NCI-H82 treated with DMSO at 0.1 percent for 48 hours (cell line): ENCODE measurements at regions not wholly inside any gene's neighbourhood (a gene's known extent, or its start where the extent isn't known, plus 50 kb on each side); places are given as distances from the start of the nearest gene placed in this dataset.
A peak's percentile ranks its signal among the peaks of the same experiment; 100 is the strongest.
"Not testable (repeated sequence)": the region's sequence is repeated elsewhere in the genome, so short reads cannot be mapped to it uniquely, and the experiment has no call there.

ENCODE experiments used
- DNase-seq: peaks from one replicate; lab custom pipeline; 2025; ENCODE audit not compliant: unreplicated experiment; lab: John Stamatoyannopoulos, UW

DNA sequence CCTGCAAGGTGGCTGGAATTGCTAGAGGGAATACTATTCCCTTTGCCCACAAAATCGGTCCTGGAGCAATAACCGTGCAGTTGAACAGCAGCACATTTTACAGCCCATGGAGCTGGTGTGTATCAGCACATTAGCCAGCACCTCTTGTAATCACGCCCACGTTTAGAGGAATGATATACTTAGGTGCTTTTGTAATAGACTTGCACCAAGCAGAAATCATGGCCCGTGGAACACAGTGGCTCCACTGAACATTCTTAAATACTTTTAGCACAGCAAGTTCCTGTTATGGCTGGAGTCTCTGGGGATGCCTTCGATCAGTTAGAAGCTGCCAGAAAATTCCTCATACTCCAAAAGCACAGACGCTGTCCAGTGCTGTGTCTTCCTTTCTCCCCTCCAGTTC lies 218.1 kb upstream of the FAM78B start:
- DNase-seq: no peak

DNA sequence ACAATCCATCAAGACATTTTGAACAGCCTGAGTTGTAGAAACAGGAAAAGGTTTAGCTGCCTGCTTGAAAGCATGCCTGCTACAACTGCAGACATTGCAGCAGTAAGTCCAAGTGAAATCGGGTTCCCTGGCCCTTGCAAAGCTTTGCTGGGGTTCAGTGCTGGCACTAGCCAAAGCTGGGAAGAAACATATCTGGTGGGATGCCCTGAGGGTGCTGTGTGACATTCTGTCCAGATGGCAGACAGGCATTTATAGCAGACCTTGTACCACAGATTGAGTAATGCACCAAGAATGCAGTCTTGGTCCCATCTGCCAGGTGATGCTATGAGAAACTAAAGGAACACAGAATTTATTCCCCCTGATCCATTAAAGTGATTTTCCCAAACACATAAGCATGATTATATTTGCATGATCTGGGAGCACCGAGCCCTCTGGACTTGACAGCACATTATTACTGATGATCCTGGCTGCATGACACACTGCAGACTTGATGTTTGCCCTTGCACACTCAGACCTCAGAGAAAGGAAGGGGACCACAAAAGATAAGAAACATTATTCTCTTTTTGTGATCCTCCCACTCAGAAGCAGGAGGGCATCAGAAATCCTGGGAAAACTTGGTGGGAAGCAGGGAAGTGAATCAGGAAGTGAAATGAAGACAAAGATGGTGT lies 223.7 kb upstream of the FAM78B start:
- DNase-seq: peak; percentile 33

DNA sequence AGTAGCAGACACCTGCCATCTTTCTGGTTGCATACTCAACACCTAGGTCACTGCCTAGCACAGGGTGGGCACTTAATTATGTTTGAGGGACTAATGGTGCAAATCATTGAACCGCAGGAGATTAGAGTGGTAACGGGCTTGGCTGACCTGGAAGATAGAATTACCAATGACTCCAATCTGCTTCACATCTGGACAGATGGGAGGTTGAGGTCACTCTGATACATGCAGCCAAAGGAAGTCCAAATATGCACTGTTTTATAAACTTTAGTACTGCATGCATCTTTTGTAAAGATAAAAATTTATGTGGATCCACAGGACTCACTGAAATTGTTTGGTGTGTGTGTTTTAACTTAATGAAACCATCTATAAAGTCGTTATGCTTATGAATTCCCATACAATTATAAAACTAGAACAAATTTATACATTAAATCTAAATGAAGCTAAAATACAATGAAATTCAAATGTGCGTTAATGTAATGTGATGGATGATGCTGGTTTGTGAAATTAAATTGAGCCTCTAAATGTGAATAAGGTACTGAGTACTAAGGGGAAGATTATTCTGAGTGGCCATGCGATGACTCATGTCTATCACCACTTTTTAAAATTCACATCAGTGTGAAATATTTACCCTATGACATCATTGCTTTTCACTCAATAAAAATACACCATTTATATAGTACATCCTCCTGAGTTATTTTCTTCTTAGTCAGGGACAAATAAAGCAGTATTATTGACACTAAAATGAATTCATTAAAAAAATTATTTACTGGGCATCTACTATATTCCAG lies 224.7 kb upstream of the FAM78B start:
- DNase-seq: peak; percentile 53

DNA sequence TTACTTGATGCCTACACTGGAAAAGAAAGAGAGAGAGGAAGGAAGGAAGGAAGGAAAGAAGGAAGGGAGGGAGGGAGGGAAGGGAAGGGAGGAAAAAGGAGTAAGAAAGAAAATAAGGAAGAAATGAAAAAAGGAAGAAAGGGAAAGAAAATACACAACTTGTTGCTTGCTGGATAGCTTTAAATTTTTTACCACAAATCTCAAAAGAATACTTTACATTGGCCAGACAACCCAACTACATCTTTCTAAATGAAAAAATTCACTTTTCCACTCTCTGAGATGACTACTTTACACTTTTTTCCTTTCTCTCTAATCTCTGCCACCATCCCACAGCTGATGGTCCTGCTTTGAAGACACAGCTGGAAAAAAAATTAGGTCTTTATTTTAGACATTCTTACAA lies 228.9 kb upstream of the FAM78B start:
- DNase-seq: no peak

DNA sequence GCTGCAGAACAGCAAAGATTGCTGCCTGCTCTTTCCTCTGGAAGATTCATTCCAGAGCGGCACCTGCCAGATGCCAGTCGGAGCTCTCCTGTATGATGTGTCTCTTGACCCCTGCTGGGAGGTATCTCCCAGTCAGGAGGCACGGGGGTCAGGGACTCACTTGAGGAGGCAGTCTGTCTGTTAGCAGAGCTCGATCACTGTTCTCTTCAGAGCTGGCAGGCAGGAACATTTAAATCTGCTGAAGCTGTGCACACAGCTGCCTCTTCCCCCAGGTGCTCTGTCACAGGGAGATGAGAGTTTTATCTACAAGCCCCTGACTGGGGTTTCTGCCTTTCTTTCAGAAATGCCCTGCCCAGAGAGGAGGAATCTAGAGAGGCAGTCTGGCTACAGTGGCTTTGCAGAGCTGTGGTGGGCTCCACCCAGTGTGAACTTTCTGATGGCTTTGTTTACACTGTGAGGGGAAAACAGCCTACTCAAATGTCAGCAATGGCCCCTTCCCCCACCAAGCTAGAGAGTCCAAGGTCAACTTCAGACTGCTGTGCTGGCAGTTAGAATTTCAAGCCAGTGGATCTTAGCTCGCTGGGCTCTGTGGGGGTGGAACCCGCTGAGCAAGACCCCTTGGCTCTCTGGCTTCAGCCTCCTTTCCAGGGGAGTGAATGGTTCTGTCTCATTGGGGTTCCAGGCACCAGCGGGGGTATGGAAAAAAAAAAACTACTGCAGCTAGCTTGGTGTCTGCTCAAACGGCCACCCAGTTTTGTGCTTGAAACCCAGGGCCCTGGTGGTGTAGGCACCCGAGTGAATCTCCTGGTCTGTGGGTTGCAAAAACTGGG lies 242.7 kb upstream of the FAM78B start:
- DNase-seq: not testable (repeated sequence)

DNA sequence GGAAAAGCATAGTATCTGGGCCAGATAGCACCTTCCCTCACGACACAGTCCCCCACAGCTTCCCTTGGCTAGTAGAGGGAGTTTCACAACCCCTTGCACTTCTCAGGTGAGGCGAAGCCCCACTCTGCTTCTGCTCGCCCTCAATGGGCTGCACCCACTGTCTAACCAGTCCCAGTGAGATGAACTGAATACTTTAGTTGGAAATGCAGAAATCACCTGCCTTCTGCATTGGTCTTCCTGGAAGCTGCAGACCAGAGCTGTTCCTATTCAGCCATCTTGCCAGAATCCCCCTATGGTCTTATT lies 243.2 kb upstream of the FAM78B start:
- no peak for DNase-seq

DNA sequence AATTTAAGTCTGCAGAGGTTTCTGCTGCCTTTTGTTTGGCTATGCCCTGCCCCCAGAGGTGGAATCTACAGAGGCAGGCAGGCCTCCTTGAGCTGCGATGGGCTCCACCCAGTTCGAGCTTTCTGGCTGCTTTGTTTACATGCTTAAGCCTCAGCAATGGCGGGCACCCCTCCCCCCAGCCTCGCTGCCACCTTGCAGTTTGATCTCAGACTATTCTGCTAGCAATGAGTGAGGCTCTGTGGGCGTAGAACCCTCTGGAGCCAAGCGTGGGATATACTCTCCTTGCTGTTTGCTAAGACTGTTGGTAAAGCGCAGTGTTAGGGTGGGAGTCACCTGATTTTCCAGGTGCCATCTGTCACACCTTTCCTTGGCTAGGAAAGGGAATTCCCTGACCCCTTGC lies 250.0 kb upstream of the FAM78B start:
- DNase-seq: not testable (repeated sequence)

DNA sequence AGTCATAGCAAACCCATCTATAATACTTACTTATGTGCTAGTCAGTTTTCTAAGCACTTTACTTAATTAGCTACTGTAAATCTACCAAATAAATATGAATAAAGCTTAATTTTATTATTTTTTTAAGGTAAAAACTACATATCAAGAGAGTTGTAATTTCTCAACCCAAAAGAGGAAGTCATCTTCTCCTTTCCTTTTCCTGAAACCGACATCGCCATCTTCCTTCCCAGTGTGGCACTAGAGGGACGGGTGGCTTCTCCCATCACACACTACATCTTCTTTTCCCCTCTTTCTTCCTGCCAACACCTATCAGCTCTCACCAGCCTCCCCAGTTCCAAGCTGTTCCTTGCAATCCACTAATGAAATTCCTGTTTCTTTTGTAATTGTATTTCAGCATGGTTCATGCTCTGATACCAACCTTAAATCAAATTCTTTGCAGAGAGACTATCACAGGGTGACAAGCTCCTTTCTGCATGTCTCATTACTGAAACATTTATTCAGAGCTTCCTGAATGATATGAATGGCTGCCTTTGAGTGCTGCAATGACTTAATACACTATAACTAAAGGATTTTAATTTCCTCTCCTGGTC lies 251.6 kb upstream of the FAM78B start:
- DNase-seq: no peak

DNA sequence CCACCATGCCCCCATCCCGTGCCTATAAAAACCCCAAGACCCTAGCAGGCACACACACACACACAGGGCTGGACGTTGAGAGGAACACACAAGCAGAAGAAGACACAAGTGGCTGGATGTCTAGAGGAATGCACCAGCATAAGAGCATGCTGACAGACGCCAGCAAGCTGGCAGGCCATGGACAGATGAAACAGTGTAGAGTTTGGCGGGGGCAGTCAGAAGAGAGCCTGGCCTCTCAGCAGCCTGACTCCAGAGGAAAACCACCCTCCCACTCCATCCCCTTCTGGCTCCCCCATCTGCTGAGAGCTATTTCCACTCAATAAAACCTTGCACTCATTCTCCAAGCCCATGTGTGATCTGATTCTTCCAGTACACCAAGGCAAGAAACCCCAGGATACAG lies 255.8 kb upstream of the FAM78B start:
- DNase-seq: not testable (repeated sequence)

DNA sequence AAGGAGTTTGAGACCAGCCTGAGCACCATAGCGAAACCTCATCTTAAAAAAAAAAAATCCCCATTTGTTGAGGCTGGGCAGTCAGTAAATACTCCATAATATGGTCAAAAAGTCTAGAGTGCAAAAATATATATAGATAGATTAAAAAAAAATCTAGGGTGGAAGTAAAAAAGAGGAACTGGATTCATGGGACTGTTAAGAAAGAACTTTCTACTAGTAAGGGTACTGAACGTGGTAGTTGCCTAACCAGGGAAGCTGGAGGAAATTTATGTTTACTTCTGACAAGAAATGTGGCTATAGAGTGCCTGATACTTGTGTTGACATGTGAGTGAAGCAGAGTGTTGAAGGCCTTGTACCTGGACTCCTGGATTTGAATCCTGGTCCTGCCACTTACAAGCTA lies 265.9 kb upstream of the FAM78B start:
- no peak for DNase-seq

DNA sequence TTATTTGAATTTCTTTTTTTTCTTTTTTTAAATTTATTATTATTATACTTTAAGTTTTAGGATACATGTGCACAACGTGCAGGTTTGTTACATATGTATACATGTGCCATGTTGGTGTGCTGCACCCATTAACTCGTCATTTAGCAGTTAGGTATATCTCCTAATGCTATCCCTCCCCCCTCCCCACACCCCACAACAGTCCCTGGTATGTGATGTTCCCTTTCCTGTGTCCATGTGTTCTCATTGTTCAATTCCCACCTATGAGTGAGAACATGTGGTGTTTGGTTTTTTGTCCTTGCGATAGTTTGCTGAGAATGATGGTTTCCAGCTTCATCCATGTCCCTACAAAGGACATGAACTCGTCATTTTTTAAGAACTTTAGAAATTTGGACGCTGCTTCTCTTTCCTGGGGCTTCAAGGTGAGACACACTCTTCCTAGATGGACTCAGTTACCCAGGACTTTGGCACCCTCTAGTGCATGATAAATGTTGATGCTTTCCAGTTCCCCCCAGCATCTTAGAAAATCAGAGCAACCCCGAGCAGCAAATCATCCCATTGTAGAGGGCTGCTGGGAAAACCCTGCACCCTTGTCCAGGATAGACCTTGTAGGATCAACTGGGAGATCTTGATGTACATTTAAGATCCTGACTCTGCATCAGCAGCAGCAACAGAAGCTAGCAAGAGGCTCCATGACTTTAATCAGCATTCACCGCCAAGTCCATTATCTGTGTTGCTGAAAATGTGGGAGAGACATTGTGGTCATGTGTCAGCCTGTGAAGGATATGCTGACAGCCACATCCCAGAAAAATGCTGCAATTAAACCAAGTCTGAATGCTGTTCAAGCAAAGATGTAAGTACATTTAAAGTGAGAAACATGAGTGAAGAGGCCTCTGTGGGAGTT lies 266.9 kb upstream of the FAM78B start:
- DNase-seq: peak; percentile 85

DNA sequence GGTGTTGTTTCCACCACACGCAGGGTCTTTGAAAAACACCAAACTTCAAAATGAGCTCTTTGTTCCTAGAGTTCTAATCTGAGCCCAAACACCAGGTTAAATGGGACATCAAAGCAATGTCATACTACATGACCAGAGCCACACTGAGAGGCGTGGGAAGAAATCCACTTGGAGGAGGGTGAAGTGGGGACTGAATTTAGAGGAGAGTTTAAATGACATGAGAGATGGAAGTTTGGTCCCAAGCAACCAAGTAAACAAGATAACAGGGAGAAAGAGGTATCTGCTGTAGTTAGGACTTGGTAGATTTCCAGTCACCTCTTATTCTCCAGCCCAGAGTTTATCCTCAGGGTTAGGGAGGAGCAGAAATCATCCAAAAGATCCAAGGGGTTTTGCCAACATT lies 290.9 kb upstream of the FAM78B start:
- DNase-seq: no peak

DNA sequence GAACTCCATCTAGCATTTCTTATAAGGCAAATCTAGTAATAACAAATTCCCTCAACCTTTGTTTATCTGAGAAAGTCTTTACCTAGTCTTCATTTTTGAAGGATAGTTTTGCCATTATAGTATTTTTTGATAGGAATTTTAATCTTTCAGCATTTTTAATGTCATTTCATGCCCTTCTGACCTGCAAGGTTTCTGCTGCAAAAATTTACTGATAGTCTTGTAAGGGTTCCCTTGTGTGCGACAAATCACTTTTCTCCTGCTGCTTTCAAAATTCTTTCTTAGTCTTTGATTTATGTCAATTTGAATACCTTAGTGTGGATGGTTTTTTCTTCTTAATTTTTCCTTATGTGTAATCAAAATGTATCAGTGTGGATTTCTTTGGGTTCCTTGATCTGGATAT lies 297.5 kb upstream of the FAM78B start:
- no peak for DNase-seq

DNA sequence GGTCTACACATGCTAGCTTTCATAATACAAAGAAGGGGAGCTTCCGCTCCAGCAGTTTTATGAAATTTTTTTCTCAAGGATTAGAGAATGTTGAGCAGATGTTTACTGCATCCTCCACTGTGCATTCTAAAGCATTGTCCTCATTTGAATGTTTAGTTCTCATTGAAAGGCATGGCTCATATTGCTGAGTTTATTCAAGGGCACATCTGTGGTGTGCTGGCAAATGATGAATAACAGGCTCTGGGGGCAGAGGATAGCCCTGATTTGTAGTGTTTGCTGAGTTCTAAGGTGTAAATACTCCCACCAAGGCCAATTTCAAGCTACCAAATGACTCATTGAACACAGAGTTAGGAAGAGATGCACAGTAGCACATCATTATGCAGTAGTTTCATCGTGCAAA lies 303.2 kb upstream of the FAM78B start:
- no peak for DNase-seq

DNA sequence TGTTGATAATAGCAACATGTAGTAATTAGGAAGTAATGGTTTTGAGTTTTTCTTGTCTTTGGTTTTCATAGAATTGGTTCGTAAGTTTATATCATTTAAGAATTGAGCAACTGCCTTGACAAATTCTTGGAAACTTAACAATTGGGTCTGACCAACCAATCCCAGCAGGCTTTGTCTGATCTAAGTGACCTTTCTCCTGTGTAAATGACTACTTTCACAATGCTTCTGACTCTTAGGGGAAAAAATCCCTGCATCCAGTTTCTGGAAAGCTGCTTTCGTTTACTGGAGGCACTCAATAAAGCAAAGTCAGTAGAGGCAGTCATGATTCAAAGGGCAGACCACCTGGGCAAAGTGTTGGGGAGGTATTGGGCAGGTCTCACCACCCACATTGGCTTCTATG lies 303.6 kb upstream of the FAM78B start:
- no peak for DNase-seq

DNA sequence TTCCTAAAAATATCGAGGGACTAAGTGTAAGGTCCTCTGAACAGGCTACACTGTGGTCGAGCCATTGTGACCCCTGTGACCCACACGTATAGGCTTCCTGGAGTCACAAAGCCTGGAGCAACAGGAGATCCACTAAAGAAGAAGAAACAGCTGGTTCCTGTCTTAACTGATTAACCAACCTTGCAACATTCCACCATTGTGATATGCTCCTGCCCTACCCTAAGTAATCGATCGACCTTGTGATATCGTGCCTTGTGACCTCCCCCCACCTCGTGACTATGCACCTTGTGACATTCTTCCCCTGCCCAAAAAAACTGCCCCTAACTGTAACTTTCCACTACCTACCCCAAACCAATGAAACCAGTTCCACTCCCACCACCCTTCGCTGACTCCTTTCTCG lies 304.6 kb upstream of the FAM78B start:
- DNase-seq: no peak

DNA sequence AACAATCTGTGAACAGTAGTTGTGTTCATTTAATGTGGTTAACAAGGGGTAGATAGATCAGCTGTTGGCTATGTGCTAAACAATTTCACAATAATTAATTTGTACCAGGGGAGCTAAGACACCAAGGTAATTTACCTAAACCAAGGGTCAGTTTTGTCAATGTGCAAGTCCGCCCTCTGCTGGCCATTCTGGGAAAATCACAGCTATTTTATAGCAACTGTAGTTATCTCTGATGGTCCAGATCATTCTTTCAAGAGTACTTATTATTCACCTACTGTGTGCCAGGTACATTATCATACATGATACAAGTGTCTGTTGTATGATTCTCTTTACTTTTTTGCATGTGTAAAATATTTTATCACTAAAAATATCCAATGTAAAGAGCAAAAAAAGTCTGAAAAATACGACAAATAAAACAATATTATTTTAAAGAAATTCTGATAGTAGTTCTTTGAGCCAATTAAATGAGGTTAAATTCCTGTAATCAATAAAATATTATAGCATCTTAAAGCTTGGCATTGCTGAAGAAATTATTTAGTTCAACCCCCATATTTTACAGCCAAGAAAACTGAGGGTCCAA lies 312.3 kb upstream of the FAM78B start:
- peak; percentile 11 for DNase-seq

DNA sequence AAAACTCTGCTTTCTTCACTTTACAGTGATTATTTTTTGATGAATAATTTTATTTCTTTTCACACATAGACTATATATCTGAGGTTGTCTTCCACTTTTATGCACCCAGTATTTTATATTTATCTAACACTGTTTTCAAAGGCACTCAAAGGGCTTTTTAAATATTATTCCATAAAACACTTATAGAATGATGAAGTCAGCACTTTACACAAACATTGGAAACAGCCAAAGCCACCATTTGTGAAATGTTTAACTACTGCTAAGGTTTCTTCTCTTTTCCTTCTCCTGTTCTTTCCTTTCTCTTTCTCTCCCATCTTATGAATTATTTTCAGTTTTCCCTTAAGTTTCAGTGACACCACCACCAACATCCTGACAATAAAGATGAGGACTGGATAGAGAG lies 317.7 kb upstream of the FAM78B start:
- no peak for DNase-seq

DNA sequence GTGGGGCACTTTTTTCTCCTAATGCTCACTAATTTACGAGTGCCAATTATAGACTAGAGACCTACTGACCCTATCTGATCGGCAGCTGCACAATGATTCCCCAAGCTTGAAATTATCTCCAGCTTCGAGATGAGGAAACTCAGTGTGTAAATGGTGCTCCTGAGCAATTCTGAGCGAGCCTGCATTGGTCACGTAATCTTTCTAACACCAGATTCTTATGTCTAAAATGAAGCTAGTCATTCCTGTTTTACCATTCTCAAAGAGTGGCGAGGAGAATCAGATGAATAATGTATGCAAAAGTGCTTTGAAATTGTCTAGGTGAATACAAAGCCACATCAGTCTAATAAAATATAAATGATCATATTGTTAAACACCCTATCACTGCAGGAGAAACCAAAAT lies 318.1 kb upstream of the FAM78B start:
- DNase-seq: no peak

DNA sequence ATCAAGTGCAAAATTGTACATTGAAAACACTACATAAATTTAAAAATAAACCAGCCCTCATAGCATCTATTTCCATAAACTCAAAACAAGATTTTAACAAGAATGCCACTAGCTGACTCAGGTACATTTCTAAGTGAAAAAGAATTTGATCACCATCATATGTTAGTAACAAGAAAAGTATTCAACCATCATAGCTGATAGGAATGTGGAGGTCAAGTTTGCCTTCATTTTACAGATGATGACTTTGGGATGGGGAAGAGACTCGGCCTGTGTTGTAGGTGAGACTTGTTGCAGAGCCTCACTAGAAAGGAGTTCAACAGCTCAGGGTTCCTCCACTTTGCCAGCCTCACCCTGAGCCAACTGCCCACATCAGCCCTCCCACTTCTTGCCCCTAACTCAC lies 318.8 kb upstream of the FAM78B start:
- no peak for DNase-seq
